ENCODE measurements at regions not wholly inside any gene's neighbourhood (a gene's known extent, or its start where the extent isn't known, plus 50 kb on each side); places are given as distances from the start of the nearest gene placed in this dataset.
"Not testable (repeated sequence)": the region's sequence is repeated elsewhere in the genome, so short reads cannot be mapped to it uniquely, and the experiment has no call there.

DNA sequence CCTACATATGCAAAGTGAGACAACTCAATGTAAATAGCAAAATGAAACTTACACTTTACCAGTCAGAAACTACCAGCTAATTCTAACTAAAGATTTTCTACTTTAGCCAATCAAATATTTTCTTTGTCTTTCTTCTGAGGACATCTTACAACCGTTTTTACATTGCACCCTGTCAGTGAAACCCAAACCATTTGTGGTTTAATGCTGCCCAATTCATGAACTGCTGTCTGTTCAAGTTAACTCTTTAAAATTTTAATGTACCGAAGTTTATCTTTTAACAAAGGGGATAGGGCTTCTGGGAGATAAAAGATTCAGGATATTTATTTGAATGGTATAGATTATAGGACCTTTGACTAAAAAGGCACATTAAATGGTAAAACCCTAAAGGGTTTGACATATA, 121.3 kb upstream of the HDDC2 start:
- no peak for DNase-seq (ENCODE audit: low read depth, low spot score)

- DNase-seq (ENCODE audit: low read depth, low spot score) = no peak
These were observed 130.2 kb upstream of the HDDC2 start for GRCh38 chr6:125431971-125432370.

DNA sequence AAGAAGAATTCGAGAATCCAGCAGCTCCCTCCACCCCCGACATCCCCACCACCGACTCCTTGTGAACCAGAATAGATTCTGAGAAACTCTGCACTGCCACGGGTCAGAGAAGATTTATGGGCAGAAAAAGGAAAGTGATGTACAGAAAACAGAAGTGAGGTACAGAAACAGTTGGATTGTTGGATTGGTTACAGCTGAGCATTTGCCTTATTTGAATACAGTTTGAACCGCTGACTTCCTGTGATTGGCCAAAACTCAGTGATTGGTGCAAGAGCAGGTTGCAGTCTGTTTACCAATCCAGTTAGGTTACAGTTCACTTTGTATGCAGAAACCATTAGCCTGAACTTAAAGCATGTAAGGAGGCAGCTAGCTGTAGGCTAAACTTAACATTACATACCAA, 131.2 kb upstream of the HDDC2 start:
- DNase-seq (ENCODE audit: low read depth, low spot score) = no peak

- DNase-seq (ENCODE audit: low read depth, low spot score) = no peak
These were observed 133.0 kb upstream of the HDDC2 start for GRCh38 chr6:125434760-125435159.

DNA sequence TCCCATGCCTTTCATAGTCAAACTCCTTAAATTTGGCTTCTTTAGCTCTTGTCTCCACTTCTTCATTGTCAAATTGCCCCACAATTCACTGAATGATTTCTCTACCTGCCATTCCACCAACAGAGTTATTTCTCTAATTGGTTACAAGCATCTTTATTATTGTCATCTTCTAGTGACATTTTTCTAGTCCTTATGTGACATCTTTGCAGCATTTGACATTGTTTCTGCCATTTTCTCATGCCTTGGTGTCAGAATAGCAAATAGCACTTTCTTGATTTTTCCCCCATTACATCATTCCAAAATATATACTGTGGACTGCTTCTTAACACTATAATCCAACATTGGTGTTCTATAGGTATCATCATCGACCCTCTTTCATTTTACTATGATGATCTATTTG, 137.7 kb upstream of the HDDC2 start:
- DNase-seq (ENCODE audit: low read depth, low spot score) = no peak

DNA sequence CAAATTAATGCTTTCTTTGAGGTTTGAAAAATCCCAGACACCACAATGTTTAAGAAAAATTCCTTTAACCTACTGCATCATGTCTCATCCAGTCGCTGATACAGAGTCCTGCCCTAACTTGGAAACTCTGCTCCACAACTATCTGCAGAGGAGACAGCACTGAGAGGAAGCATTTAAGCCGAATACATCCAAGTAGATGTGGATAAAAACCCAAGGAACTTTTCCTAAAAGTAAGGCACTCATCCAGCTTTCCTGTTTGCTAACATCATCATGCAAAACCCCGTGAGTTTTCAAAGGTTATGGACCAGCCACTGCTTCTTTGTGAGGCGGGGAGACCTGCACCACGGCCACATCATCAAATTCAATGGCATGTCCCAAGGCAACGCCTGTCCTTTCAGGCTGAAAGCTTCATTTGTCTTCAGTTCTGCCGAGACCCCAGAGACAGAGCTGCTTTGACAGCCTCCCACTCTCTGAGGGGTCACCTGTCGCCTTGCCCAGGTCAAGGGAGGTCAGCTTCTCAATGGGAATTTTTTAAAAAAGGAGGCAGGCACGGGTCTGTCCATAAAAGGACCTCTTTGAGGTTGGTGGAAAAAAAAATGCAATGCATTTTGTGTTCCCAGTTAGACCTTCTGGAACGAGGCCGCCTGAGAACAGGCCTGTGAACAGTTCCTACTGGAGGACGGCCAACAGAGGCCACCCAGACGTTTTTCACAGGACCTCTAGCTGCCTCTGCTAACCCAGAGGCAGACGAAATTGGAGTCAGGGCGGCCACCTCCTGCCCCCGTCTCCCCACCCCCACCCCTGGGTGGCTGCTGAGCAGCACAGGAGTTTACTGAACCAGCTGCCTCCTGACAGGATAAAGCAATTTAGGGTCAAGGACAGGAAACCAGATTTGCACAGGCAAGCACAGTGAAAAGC, 142.5 kb upstream of the HDDC2 start:
- peak; percentile 54 for DNase-seq (ENCODE audit: low read depth, low spot score)

DNA sequence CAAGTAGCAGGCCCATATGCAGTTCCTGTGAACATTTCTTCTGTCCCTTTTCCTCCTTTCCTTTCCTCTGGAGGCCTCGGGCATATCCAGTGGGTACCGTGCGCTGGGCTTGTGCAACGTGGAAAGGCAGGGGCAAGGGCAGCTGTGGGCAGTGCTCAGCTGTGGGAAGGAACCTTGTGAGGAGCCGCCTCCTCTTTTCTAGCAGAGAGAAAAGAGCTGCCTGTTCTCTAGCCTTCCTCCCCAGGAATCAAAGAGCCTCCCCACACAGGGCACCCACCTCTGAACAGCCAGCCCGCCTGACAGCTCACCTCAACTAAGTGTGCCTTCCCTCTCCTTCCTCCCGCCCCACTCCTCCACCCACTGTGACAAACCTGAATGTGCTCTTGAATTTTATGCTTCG, 143.3 kb upstream of the HDDC2 start:
- no peak for DNase-seq (ENCODE audit: low read depth, low spot score)

GRCh38 chr6:125446011-125446410, 144.2 kb upstream of the HDDC2 start:
- DNase-seq (ENCODE audit: low read depth, low spot score) = no peak

GRCh38 chr6:125451750-125452149, 150.0 kb upstream of the HDDC2 start:
- no peak for DNase-seq (ENCODE audit: low read depth, low spot score)

GRCh38 chr6:125453516-125453915, 151.7 kb upstream of the HDDC2 start:
- no peak for DNase-seq (ENCODE audit: low read depth, low spot score)

DNA sequence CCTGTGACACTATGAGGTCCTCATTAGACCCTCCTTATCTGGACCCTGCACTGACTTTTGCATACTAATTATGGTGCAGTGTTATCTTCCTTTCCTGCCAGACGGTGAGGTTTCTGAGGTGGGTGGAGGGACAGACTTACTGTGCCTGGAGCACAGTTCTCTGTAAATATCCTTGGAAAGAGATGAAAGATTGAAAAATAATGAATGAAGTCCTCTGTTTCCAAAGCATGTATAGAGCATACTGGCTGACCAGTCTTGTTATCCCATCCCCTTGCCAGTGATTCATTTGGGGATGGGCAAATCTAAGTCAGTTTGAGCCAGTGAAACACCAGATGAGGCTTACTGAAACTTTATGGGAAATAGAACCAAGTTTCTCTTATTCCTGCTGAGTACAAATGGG, 152.6 kb upstream of the HDDC2 start:
- no peak for DNase-seq (ENCODE audit: low read depth, low spot score)

GRCh38 chr6:125458493-125458892, 156.7 kb upstream of the HDDC2 start:
- DNase-seq (ENCODE audit: low read depth, low spot score) = not testable (repeated sequence)

GRCh38 chr6:125465332-125465731, 163.6 kb upstream of the HDDC2 start:
- not testable (repeated sequence) for DNase-seq (ENCODE audit: low read depth, low spot score)

- no peak for DNase-seq (ENCODE audit: low read depth, low spot score)
These were observed 168.1 kb upstream of the HDDC2 start for GRCh38 chr6:125469915-125470314.

GRCh38 chr6:125471667-125472066, 169.9 kb upstream of the HDDC2 start:
- DNase-seq (ENCODE audit: low read depth, low spot score) = no peak

GRCh38 chr6:125474061-125474460, 172.3 kb upstream of the HDDC2 start:
- DNase-seq (ENCODE audit: low read depth, low spot score) = no peak

GRCh38 chr6:125477156-125477555, 175.4 kb upstream of the HDDC2 start:
- no peak for DNase-seq (ENCODE audit: low read depth, low spot score)

DNA sequence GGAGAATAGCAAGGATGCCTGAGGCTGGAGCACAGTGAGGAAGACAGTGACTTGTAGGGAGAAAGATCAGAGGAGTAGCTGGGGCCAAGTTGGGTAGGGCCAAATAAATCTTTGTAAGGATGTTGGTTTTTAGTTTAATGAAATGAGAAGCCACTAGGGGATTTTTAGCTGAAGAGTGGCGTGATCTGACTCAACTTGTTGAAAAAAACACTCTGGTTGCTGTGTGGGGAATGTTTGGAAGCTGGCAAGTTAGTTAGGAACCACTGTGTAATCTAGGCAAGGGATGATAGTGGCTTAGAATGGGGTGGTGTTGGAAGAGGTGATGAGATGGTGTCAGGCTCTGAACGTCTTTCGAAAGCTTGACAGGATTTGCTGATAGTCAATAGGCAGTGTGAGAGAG, 176.1 kb upstream of the HDDC2 start:
- DNase-seq (ENCODE audit: low read depth, low spot score) = no peak

- DNase-seq (ENCODE audit: low read depth, low spot score) = no peak
These were observed 178.4 kb upstream of the HDDC2 start for GRCh38 chr6:125480146-125480545.

DNA sequence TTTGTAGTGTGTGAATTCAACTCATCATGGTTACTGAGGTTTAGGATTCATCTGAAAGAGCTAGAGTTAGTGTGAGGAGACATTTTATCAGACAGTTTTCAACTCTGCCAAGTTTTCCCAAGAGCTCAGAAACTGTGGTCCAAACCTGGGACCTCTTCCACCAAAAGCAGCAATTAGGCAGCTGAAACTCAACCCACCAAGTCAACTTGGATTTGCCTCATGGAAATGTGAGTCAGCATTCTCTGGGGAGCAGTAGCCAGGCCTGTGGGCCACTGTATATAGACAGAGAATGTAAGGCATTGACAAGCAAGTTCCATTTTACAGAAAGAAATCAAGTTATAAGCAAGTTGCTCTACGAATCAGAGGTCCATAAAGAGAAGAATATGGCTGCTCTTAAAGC, 178.8 kb upstream of the HDDC2 start:
- DNase-seq (ENCODE audit: low read depth, low spot score) = no peak

- peak; percentile 35 for DNase-seq (ENCODE audit: low read depth, low spot score)
These were observed 179.3 kb upstream of the HDDC2 start for GRCh38 chr6:125481056-125481455.

- no peak for DNase-seq (ENCODE audit: low read depth, low spot score)
These were observed 184.0 kb upstream of the HDDC2 start for GRCh38 chr6:125485757-125486156.

GRCh38 chr6:125486881-125487280, 185.1 kb upstream of the HDDC2 start:
- no peak for DNase-seq (ENCODE audit: low read depth, low spot score)

All from smooth muscle cell of the brain vasculature (primary cell).